H9 (cell line): ENCODE measurements at regions not wholly inside any gene's neighbourhood (a gene's known extent, or its start where the extent isn't known, plus 50 kb on each side); places are given as distances from the start of the nearest gene placed in this dataset.
"Not testable (repeated sequence)": the region's sequence is repeated elsewhere in the genome, so short reads cannot be mapped to it uniquely, and the experiment has no call there.

Source experiments
- DNase-seq: peaks from one replicate; pipeline ENCODE4 v3.0.0-alpha.2; 2017
- H2AFZ ChIP-seq: one replicate; pipeline ENCODE4 v1.6.1; 2013; ENCODE audit warnings: mild to moderate bottlenecking, low read length, control low read depth, moderate library complexity
- H2AK5ac ChIP-seq: 2 replicates; pipeline ENCODE4 v1.6.1; 2013; ENCODE audit warnings: low read length, control low read depth, mixed read lengths; ENCODE audit not compliant: insufficient read length
- H2BK120ac ChIP-seq: one replicate; pipeline ENCODE4 v1.6.1; 2013; ENCODE audit warnings: low read depth, mild to moderate bottlenecking, low read length, control low read depth, inconsistent platforms; ENCODE audit not compliant: poor library complexity, severe bottlenecking
- H2BK12ac ChIP-seq: 2 replicates; pipeline ENCODE4 v1.6.1; 2013; ENCODE audit warnings: low read length, control low read depth, mixed read lengths, low read depth; ENCODE audit not compliant: insufficient read length
- H2BK15ac ChIP-seq: 2 replicates; pipeline ENCODE4 v1.6.1; 2013; ENCODE audit warnings: low read depth, low read length, control low read depth
- H2BK20ac ChIP-seq: one replicate; pipeline ENCODE4 v1.6.1; 2013; ENCODE audit warnings: low read depth, mild to moderate bottlenecking, low read length, control low read depth, inconsistent platforms; ENCODE audit not compliant: poor library complexity, severe bottlenecking
- H2BK5ac ChIP-seq: 2 replicates; pipeline ENCODE4 v1.6.1; 2013; ENCODE audit warnings: low read length, control low read depth, mixed read lengths; ENCODE audit not compliant: insufficient read length
- H3K14ac ChIP-seq: 2 replicates; pipeline ENCODE4 v1.6.1; 2013; ENCODE audit warnings: low read length, control low read depth; ENCODE audit not compliant: insufficient read depth
- H3K18ac ChIP-seq: 2 replicates; pipeline ENCODE4 v1.6.1; 2013; ENCODE audit warnings: low read depth, mild to moderate bottlenecking, mixed read lengths, low read length, control low read depth; ENCODE audit not compliant: insufficient read length
- H3K23ac ChIP-seq: 2 replicates; pipeline ENCODE4 v1.6.1; 2013; ENCODE audit warnings: low read length, control low read depth, mixed read lengths, low read depth; ENCODE audit not compliant: insufficient read length
- H3K23me2 ChIP-seq: 2 replicates; pipeline ENCODE4 v1.6.1; 2013; ENCODE audit warnings: low read depth, mild to moderate bottlenecking, mixed read lengths, low read length, control low read depth; ENCODE audit not compliant: insufficient read length, poor library complexity, severe bottlenecking
- H3K27ac ChIP-seq: 2 replicates; pipeline ENCODE4 v1.5.1; 2013; ENCODE audit warnings: low read length, control low read depth, mixed read lengths, low read depth; ENCODE audit not compliant: insufficient read length
- H3K27me3 ChIP-seq: 2 replicates; pipeline ENCODE4 v1.6.1; 2013; ENCODE audit warnings: low read length, control low read depth, inconsistent platforms; ENCODE audit not compliant: insufficient read depth
- H3K4ac ChIP-seq: 2 replicates; pipeline ENCODE4 v1.6.1; 2013; ENCODE audit warnings: low read depth, mild to moderate bottlenecking, control low read depth, inconsistent platforms, low read length, moderate library complexity
- H3K4me1 ChIP-seq: 2 replicates; pipeline ENCODE4 v1.6.1; 2013; ENCODE audit warnings: low read length, control low read depth, inconsistent platforms; ENCODE audit not compliant: insufficient read depth
- H3K4me2 ChIP-seq: 2 replicates; pipeline ENCODE4 v1.6.1; 2013; ENCODE audit warnings: low read length, control low read depth, mixed read lengths; ENCODE audit not compliant: insufficient read length, insufficient read depth
- H3K56ac ChIP-seq: 2 replicates; pipeline ENCODE4 v1.6.1; 2013; ENCODE audit warnings: low read depth, mild to moderate bottlenecking, mixed read lengths, low read length, control low read depth; ENCODE audit not compliant: insufficient read length
- H3K79me1 ChIP-seq: 2 replicates; pipeline ENCODE4 v1.6.1; 2013; ENCODE audit warnings: low read depth, mild to moderate bottlenecking, moderate library complexity, low read length, control low read depth, inconsistent platforms; ENCODE audit not compliant: insufficient read depth, poor library complexity, severe bottlenecking
- H3K79me2 ChIP-seq: 2 replicates; pipeline ENCODE4 v1.6.1; 2013; ENCODE audit warnings: low read length, control low read depth, inconsistent platforms; ENCODE audit not compliant: insufficient read depth
- H3K9ac ChIP-seq: 2 replicates; pipeline ENCODE4 v1.6.1; 2013; ENCODE audit warnings: low read length, control low read depth, mixed read lengths; ENCODE audit not compliant: insufficient read length; ENCODE audit errors: extremely low read depth
- H3K9me3 ChIP-seq: one replicate; pipeline ENCODE4 v1.6.1; 2013; ENCODE audit warnings: low read depth, low read length, inconsistent platforms; ENCODE audit not compliant: control insufficient read depth
- H3T11ph ChIP-seq: one replicate; pipeline ENCODE4 v1.6.1; 2013; ENCODE audit warnings: mild to moderate bottlenecking, low read length, control low read depth, inconsistent platforms
- H4K20me1 ChIP-seq: one replicate; pipeline ENCODE4 v1.6.1; 2013; ENCODE audit not compliant: control insufficient read depth, insufficient read length, insufficient read depth
- H4K5ac ChIP-seq: 2 replicates; pipeline ENCODE4 v1.6.1; 2013; ENCODE audit warnings: low read depth, mild to moderate bottlenecking, mixed read lengths, low read length, control low read depth; ENCODE audit not compliant: insufficient read length
- H4K8ac ChIP-seq: replicated peaks from 2 replicates; pipeline ENCODE4 v1.6.1; 2013; ENCODE audit warnings: low read length, control low read depth, mixed read lengths, low read depth; ENCODE audit not compliant: insufficient read length
- H4K91ac ChIP-seq: 2 replicates; pipeline ENCODE4 v1.6.1; 2013; ENCODE audit warnings: low read depth, mild to moderate bottlenecking, moderate library complexity, mixed read lengths, low read length, control low read depth; ENCODE audit not compliant: insufficient read length
- H3K27ac Mint-ChIP-seq, 3 experiments: 2 replicates in 2 of 3; 3 replicates in 1 of 3; pipeline ENCODE4 v1.8.0; 2020 to 2021; ENCODE audit warnings: mixed read lengths in 3 of 3, mild to moderate bottlenecking in 1 of 3, moderate library complexity in 1 of 3
- H3K27me3 Mint-ChIP-seq: 2 replicates; pipeline ENCODE4 v1.8.0; 2021; ENCODE audit warnings: low read depth, mild to moderate bottlenecking, moderate library complexity, mixed read lengths
- H3K36me3 Mint-ChIP-seq, 3 experiments: 2 replicates in 2 of 3; 3 replicates in 1 of 3; pipeline ENCODE4 v1.8.0; 2020 to 2021; ENCODE audit warnings: low read depth in 3 of 3, mixed read lengths in 3 of 3; ENCODE audit not compliant: insufficient read depth in 1 of 3
- H3K4me1 Mint-ChIP-seq, 2 experiments: 2 replicates each; pipeline ENCODE4 v1.8.0; 2020; ENCODE audit warnings: mixed read lengths in 2 of 2
- H3K4me3 Mint-ChIP-seq, 2 experiments: 2 replicates in 1 of 2; 3 replicates in 1 of 2; pipeline ENCODE4 v1.8.0; 2020 to 2021; ENCODE audit warnings: mild to moderate bottlenecking in 2 of 2, mixed read lengths in 2 of 2, moderate library complexity in 1 of 2
- H3K9me3 Mint-ChIP-seq, 2 experiments: 2 replicates in 1 of 2; 3 replicates in 1 of 2; pipeline ENCODE4 v1.8.0; 2020; ENCODE audit warnings: mild to moderate bottlenecking in 2 of 2, mixed read lengths in 2 of 2, moderate library complexity in 1 of 2
- WGBS: extraction: QIAGEN DNeasy Blood & Tissue Kit; methylation state at CpG from one replicate; pipeline ENCODE4 v1.1.7; 2013; ENCODE audit warnings: missing lambda C conversion rate, low lambda C conversion rate, mixed read lengths; ENCODE audit not compliant: insufficient read length; ENCODE audit errors: extremely low coverage; 5-methylcytosine and 5-hydroxymethylcytosine counted together

DNA sequence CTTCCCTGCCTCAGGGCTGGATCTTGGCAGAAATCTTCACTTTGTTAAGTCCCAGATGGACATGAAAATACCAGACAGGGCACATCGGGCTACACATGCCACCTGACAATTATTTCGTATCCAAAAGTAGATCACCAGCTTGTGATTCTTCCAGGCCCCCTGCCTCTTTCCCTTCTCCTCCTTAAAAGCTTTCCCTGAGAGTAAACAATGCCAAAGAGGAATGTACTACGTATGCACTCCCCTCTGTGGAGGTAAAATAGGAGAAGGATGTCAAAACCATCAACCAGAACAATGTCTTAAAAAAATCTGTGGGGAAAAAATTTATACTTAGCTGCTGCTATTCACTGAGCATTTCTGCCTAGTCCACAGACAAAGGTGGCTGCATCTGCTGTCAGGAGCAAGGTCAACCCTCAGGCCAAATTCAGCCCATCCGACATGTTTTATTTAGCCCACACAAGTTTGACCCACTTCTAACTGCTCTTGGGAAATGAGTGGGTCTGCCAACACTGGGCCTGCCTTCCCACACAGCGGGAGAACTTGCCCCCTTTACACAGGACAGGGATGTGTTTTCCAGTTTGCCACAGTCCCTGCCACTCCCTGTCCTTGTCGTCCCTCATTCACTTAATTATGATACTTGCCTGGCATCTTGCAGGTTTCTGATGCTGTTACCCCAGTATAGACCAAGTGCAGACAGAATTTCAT lies 165.8 kb upstream of the NBPF9 start:
- not testable (repeated sequence) for H3K4me1 Mint-ChIP-seq, H2BK20ac ChIP-seq, H4K8ac ChIP-seq, H4K20me1 ChIP-seq, H3K79me2 ChIP-seq, H3K4me3 Mint-ChIP-seq, DNase-seq, H3K4me1 ChIP-seq, H3K27me3 Mint-ChIP-seq, H3K9me3 Mint-ChIP-seq, H3K27ac ChIP-seq, H2BK15ac ChIP-seq, H3K27me3 ChIP-seq, H3K79me1 ChIP-seq, H3K4ac ChIP-seq, H3K9ac ChIP-seq, H3K36me3 Mint-ChIP-seq, H3K4me2 ChIP-seq, H3K23me2 ChIP-seq, H3K14ac ChIP-seq, H3K27ac Mint-ChIP-seq, H2BK120ac ChIP-seq, H4K91ac ChIP-seq, H3K56ac ChIP-seq, H2BK5ac ChIP-seq, H3K18ac ChIP-seq, H3T11ph ChIP-seq, H3K9me3 ChIP-seq, H2AK5ac ChIP-seq, H4K5ac ChIP-seq, H2AFZ ChIP-seq, H2BK12ac ChIP-seq, H3K23ac ChIP-seq
- WGBS: no CpG with 5 or more reads among the region's 6 CpGs

GRCh38 chr1:149269833-149270232 lies 166.5 kb upstream of the NBPF9 start:
- no CpG with 5 or more reads among the region's 2 CpGs for WGBS
- not testable (repeated sequence) for H4K20me1 ChIP-seq, H3K56ac ChIP-seq, H4K8ac ChIP-seq, H2BK5ac ChIP-seq, H3K9ac ChIP-seq, H3K4me1 ChIP-seq, H4K5ac ChIP-seq, H3K4me1 Mint-ChIP-seq, H4K91ac ChIP-seq, H2BK15ac ChIP-seq, H2AFZ ChIP-seq, H3K9me3 ChIP-seq, H3K79me1 ChIP-seq, H3K23me2 ChIP-seq, H3K27me3 Mint-ChIP-seq, H2BK12ac ChIP-seq, H2BK20ac ChIP-seq, H3K23ac ChIP-seq, H3K27ac ChIP-seq, H3K18ac ChIP-seq, H3K4me3 Mint-ChIP-seq, H2BK120ac ChIP-seq, DNase-seq, H3K27ac Mint-ChIP-seq, H3K4ac ChIP-seq, H3K4me2 ChIP-seq, H3K36me3 Mint-ChIP-seq, H2AK5ac ChIP-seq, H3K79me2 ChIP-seq, H3K14ac ChIP-seq, H3T11ph ChIP-seq, H3K9me3 Mint-ChIP-seq, H3K27me3 ChIP-seq
